HAP-1 (cell line): ENCODE measurements at regions not wholly inside any gene's neighbourhood (a gene's known extent, or its start where the extent isn't known, plus 50 kb on each side); places are given as distances from the start of the nearest gene placed in this dataset.
"Not testable (repeated sequence)": the region's sequence is repeated elsewhere in the genome, so short reads cannot be mapped to it uniquely, and the experiment has no call there.

ENCODE experiments used
- DNase-seq, 2 experiments: peaks; one replicate each; pipeline ENCODE4 v3.0.0-alpha.2; 2016 to 2020; ENCODE audit warnings: low spot score in 2 of 2
- H3K27me3 ChIP-seq: fragments of 250-450 bp; sonication (Bioruptor Pico); 2 replicates; pipeline ENCODE4 v1.5.1; 2020; ENCODE audit warnings: low read depth, mild to moderate bottlenecking, moderate library complexity
- H3K36me3 ChIP-seq: fragments of 250-450 bp; sonication (Bioruptor Pico); replicated peaks from 2 replicates; pipeline ENCODE4 v1.5.1; 2020; ENCODE audit warnings: mild to moderate bottlenecking
- H3K4me1 ChIP-seq: fragments of 250-450 bp; sonication (Bioruptor Pico); 2 replicates; pipeline ENCODE4 v1.5.1; 2020; ENCODE audit warnings: mild to moderate bottlenecking
- H3K4me3 ChIP-seq: fragments of 250-450 bp; sonication (Bioruptor Pico); 2 replicates; pipeline ENCODE4 v1.5.1; 2020; ENCODE audit warnings: mild to moderate bottlenecking, moderate library complexity
- H3K9me3 ChIP-seq: fragments of 250-450 bp; sonication (Bioruptor Pico); 2 replicates; pipeline ENCODE4 v1.5.1; 2020; ENCODE audit warnings: mild to moderate bottlenecking, moderate library complexity
- in situ Hi-C: fragments of 300-500 bp; cut with MboI; formaldehyde crosslinking; loops from 3 replicates; pipeline ENCODE4 v1.14.3; 2020; ENCODE audit warnings: low sequenced_read_pairs, inconsistent platforms, mixed read lengths

- DNase-seq: no peak
- Histone ChIP-seq H3K27me3 (no peaks in the 10 kb centered on the region), H3K4me3 (no peak overlapping the region), H3K36me3 (no peaks in the 10 kb centered on the region), H3K9me3 (peaks cover 5% of the 10 kb centered on the region; the same call in 1 of the 2 replicates), H3K4me1 (peaks cover 9% of the 10 kb centered on the region)
- in situ Hi-C loops: no loop called here
Measured at GRCh38 chr2:192412394-192412793, 217.7 kb upstream of the TMEFF2 start.

GRCh38 chr2:192411755-192412154, 217.0 kb upstream of the TMEFF2 start:
- DNase-seq: no peak
- H3K4me1 ChIP-seq: peaks cover 9% of the 10 kb centered on the region
- in situ Hi-C loops: no loop called here
- no peak overlapping the region for H3K4me3 ChIP-seq
- no peaks in the 10 kb centered on the region for H3K27me3 ChIP-seq
- H3K36me3 ChIP-seq: no peaks in the 10 kb centered on the region
- peaks cover 5% of the 10 kb centered on the region; the same call in 1 of the 2 replicates for H3K9me3 ChIP-seq

GRCh38 chr2:192410319-192410718, 215.6 kb upstream of the TMEFF2 start:
- no peak for DNase-seq
- in situ Hi-C loops: no loop called here
- no peaks in the 10 kb centered on the region for H3K36me3 ChIP-seq
- H3K4me3 ChIP-seq: no peak overlapping the region
- peaks cover 5% of the 10 kb centered on the region; the same call in 1 of the 2 replicates for H3K9me3 ChIP-seq
- peaks cover 9% of the 10 kb centered on the region for H3K4me1 ChIP-seq
- no peaks in the 10 kb centered on the region for H3K27me3 ChIP-seq

GRCh38 chr2:192407692-192408091, 213.0 kb upstream of the TMEFF2 start:
- H3K9me3 ChIP-seq: no peaks in the 10 kb centered on the region
- DNase-seq: peak; percentile 4 to 30
- H3K36me3 ChIP-seq: no peaks in the 10 kb centered on the region
- H3K4me1 ChIP-seq: peaks cover 9% of the 10 kb centered on the region
- no peaks in the 10 kb centered on the region for H3K27me3 ChIP-seq
- in situ Hi-C loops: no loop called here
- H3K4me3 ChIP-seq: no peak overlapping the region

GRCh38 chr2:192398236-192398635, 203.5 kb upstream of the TMEFF2 start:
- Histone ChIP-seq H3K27me3 (no peaks in the 10 kb centered on the region), H3K36me3 (no peaks in the 10 kb centered on the region), H3K9me3 (no peaks in the 10 kb centered on the region), H3K4me3 (no peak overlapping the region), H3K4me1 (no peaks in the 10 kb centered on the region)
- no peak for DNase-seq
- in situ Hi-C loops: no loop called here

GRCh38 chr2:192394605-192395004, 199.9 kb upstream of the TMEFF2 start:
- no peaks in the 10 kb centered on the region for H3K4me1 ChIP-seq
- no peaks in the 10 kb centered on the region for H3K9me3 ChIP-seq
- DNase-seq: no peak
- H3K36me3 ChIP-seq: no peaks in the 10 kb centered on the region
- H3K27me3 ChIP-seq: no peaks in the 10 kb centered on the region
- in situ Hi-C loops: no loop called here
- no peak overlapping the region for H3K4me3 ChIP-seq

- Histone ChIP-seq H3K27me3 (no peaks in the 10 kb centered on the region), H3K4me1 (no peaks in the 10 kb centered on the region), H3K9me3 (no peaks in the 10 kb centered on the region), H3K36me3 (no peaks in the 10 kb centered on the region), H3K4me3 (no peak overlapping the region)
- in situ Hi-C loops: no loop called here
- DNase-seq: no peak
Measured at GRCh38 chr2:192391041-192391440, 196.3 kb upstream of the TMEFF2 start.

GRCh38 chr2:192390401-192390800, 195.7 kb upstream of the TMEFF2 start:
- Histone ChIP-seq H3K4me1 (no peaks in the 10 kb centered on the region), H3K9me3 (no peaks in the 10 kb centered on the region), H3K4me3 (no peak overlapping the region), H3K27me3 (no peaks in the 10 kb centered on the region), H3K36me3 (no peaks in the 10 kb centered on the region)
- DNase-seq: no peak
- in situ Hi-C loops: no loop called here

- DNase-seq, H3K4me1 ChIP-seq, H3K4me3 ChIP-seq, in situ Hi-C loops, H3K36me3 ChIP-seq, H3K27me3 ChIP-seq, H3K9me3 ChIP-seq: not testable (repeated sequence)
Measured at GRCh38 chr2:192384191-192384590, 189.5 kb upstream of the TMEFF2 start.

GRCh38 chr2:192381082-192381481, 186.3 kb upstream of the TMEFF2 start:
- H3K9me3 ChIP-seq: no peaks in the 10 kb centered on the region
- in situ Hi-C loops: no loop called here
- no peaks in the 10 kb centered on the region for H3K27me3 ChIP-seq
- no peak for DNase-seq
- H3K36me3 ChIP-seq: no peaks in the 10 kb centered on the region
- H3K4me3 ChIP-seq: no peak overlapping the region
- peaks cover 2% of the 10 kb centered on the region for H3K4me1 ChIP-seq

- Histone ChIP-seq H3K27me3 (no peaks in the 10 kb centered on the region), H3K36me3 (no peaks in the 10 kb centered on the region), H3K4me3 (no peak overlapping the region), H3K4me1 (peaks cover 2% of the 10 kb centered on the region), H3K9me3 (no peaks in the 10 kb centered on the region)
- no peak for DNase-seq
- in situ Hi-C loops: no loop called here
Measured at GRCh38 chr2:192379736-192380135, 185.0 kb upstream of the TMEFF2 start.

GRCh38 chr2:192377173-192377572, 182.4 kb upstream of the TMEFF2 start:
- no peak for DNase-seq
- H3K9me3 ChIP-seq: no peaks in the 10 kb centered on the region
- in situ Hi-C loops: no loop called here
- H3K36me3 ChIP-seq: no peaks in the 10 kb centered on the region
- peaks cover 12% of the 10 kb centered on the region for H3K4me1 ChIP-seq
- H3K4me3 ChIP-seq: no peak overlapping the region
- no peaks in the 10 kb centered on the region for H3K27me3 ChIP-seq

- Histone ChIP-seq H3K36me3 (no peaks in the 10 kb centered on the region), H3K4me1 (peaks cover 10% of the 10 kb centered on the region), H3K4me3 (no peak overlapping the region), H3K27me3 (no peaks in the 10 kb centered on the region), H3K9me3 (no peaks in the 10 kb centered on the region)
- in situ Hi-C loops: no loop called here
- peak in 1 of 2 experiments; percentile 51 for DNase-seq
Measured at GRCh38 chr2:192373754-192374153, 179.0 kb upstream of the TMEFF2 start.

GRCh38 chr2:192373221-192373620, 178.5 kb upstream of the TMEFF2 start:
- in situ Hi-C loops: no loop called here
- DNase-seq: no peak
- no peaks in the 10 kb centered on the region for H3K27me3 ChIP-seq

GRCh38 chr2:192369969-192370368, 175.2 kb upstream of the TMEFF2 start:
- in situ Hi-C loops: no loop called here
- Histone ChIP-seq H3K27me3 (no peaks in the 10 kb centered on the region), H3K36me3 (no peaks in the 10 kb centered on the region), H3K4me1 (peaks cover 10% of the 10 kb centered on the region), H3K4me3 (no peak overlapping the region), H3K9me3 (no peaks in the 10 kb centered on the region)
- no peak for DNase-seq

More at GRCh38 chr2:192373221-192373620, 178.5 kb upstream of the TMEFF2 start:
- Histone ChIP-seq H3K36me3 (no peaks in the 10 kb centered on the region), H3K4me3 (no peak overlapping the region), H3K9me3 (no peaks in the 10 kb centered on the region), H3K4me1 (peaks cover 10% of the 10 kb centered on the region)
